Neuronal stem cell (in vitro differentiated cells): ENCODE measurements at regions not wholly inside any gene's neighbourhood (a gene's known extent, or its start where the extent isn't known, plus 50 kb on each side); places are given as distances from the start of the nearest gene placed in this dataset.

Source experiments
- DNase-seq: peaks from one replicate; pipeline ENCODE4 v3.0.0-alpha.2; 2013; ENCODE audit warnings: low spot score
- H2AFZ ChIP-seq: one replicate; pipeline ENCODE4 v1.6.1; 2013; ENCODE audit warnings: mild to moderate bottlenecking, low read length, inconsistent platforms
- H2AK5ac ChIP-seq: 2 replicates; pipeline ENCODE4 v1.6.1; 2013; ENCODE audit warnings: low read depth, mild to moderate bottlenecking, inconsistent platforms, low read length, moderate library complexity, mixed read lengths
- H2BK120ac ChIP-seq: 2 replicates; pipeline ENCODE4 v1.6.1; 2013; ENCODE audit warnings: low read depth, mild to moderate bottlenecking, inconsistent platforms, low read length, moderate library complexity, mixed read lengths
- H2BK12ac ChIP-seq: one replicate; pipeline ENCODE4 v1.6.1; 2013; ENCODE audit warnings: low read length, inconsistent platforms
- H2BK15ac ChIP-seq: 2 replicates; pipeline ENCODE4 v1.6.1; 2013; ENCODE audit warnings: mild to moderate bottlenecking, low read length, inconsistent platforms, mixed read lengths
- H2BK5ac ChIP-seq: one replicate; pipeline ENCODE4 v1.6.1; 2013; ENCODE audit warnings: inconsistent platforms, mild to moderate bottlenecking, low read length, moderate library complexity
- H3K14ac ChIP-seq: one replicate; pipeline ENCODE4 v1.6.1; 2013; ENCODE audit warnings: low read length, inconsistent platforms
- H3K18ac ChIP-seq: 2 replicates; pipeline ENCODE4 v1.6.1; 2013; ENCODE audit warnings: low read length, inconsistent platforms
- H3K23ac ChIP-seq: 2 replicates; pipeline ENCODE4 v1.6.1; 2013; ENCODE audit warnings: low read depth, mild to moderate bottlenecking, mixed read lengths, low read length, inconsistent platforms; ENCODE audit not compliant: poor library complexity
- H3K27ac ChIP-seq: replicated peaks from 3 replicates; pipeline ENCODE4 v1.5.1; 2013; ENCODE audit warnings: low read length, inconsistent platforms
- H3K27me3 ChIP-seq, 3 experiments: 2 replicates each; pipeline ENCODE4 v1.6.1; 2013; ENCODE audit warnings: low read length in 3 of 3, mild to moderate bottlenecking in 2 of 3, inconsistent platforms in 1 of 3, low read depth in 1 of 3, mixed read lengths in 1 of 3, moderate library complexity in 1 of 3; ENCODE audit not compliant: control insufficient read depth in 3 of 3, insufficient read depth in 3 of 3
- H3K36me3 ChIP-seq, 2 donors: replicated peaks in 1 of 2; 2 replicates each; pipeline ENCODE4 v1.6.1; 2013; ENCODE audit warnings: low read length in 2 of 2; ENCODE audit not compliant: control insufficient read depth in 2 of 2, insufficient read depth in 2 of 2
- H3K4ac ChIP-seq: 2 replicates; pipeline ENCODE4 v1.6.1; 2013; ENCODE audit warnings: inconsistent platforms, mild to moderate bottlenecking, low read length, moderate library complexity
- H3K4me1 ChIP-seq, 2 donors: 1 replicate in 1 of 2; 2 replicates in 1 of 2; pipeline ENCODE4 v1.6.1; 2013; ENCODE audit warnings: low read length in 2 of 2, low read depth in 1 of 2; ENCODE audit not compliant: control insufficient read depth in 2 of 2, insufficient read depth in 1 of 2
- H3K4me2 ChIP-seq: one replicate; pipeline ENCODE4 v1.6.1; 2013; ENCODE audit warnings: mild to moderate bottlenecking, low read length, inconsistent platforms; ENCODE audit not compliant: insufficient read depth, poor library complexity, severe bottlenecking
- H3K4me3 ChIP-seq, 2 donors: 2 replicates each; pipeline ENCODE4 v1.5.1; 2013; ENCODE audit warnings: low read length in 2 of 2, mild to moderate bottlenecking in 2 of 2, inconsistent platforms in 1 of 2, moderate library complexity in 1 of 2
- H3K79me1 ChIP-seq: one replicate; pipeline ENCODE4 v1.6.1; 2013; ENCODE audit warnings: low read depth, mild to moderate bottlenecking, inconsistent platforms, low read length, moderate library complexity
- H3K9ac ChIP-seq: one replicate; pipeline ENCODE4 v1.6.1; 2013; ENCODE audit warnings: mild to moderate bottlenecking, low read depth, low read length, inconsistent platforms; ENCODE audit not compliant: poor library complexity
- H3K9me3 ChIP-seq, 2 donors: replicated peaks in 1 of 2; 2 replicates each; pipeline versions ENCODE3 to v1.6.1; 2013; ENCODE audit warnings: low read length in 2 of 2, mild to moderate bottlenecking in 2 of 2, inconsistent platforms in 1 of 2, low read depth in 1 of 2, mixed read lengths in 1 of 2, moderate library complexity in 1 of 2; ENCODE audit not compliant: control insufficient read depth in 2 of 2, insufficient read depth in 1 of 2
- H4K8ac ChIP-seq: one replicate; pipeline ENCODE4 v1.6.1; 2013; ENCODE audit warnings: low read depth, mild to moderate bottlenecking, inconsistent platforms, low read length, moderate library complexity
- H4K91ac ChIP-seq: one replicate; pipeline ENCODE4 v1.6.1; 2013; ENCODE audit warnings: low read length, low read depth, mild to moderate bottlenecking, inconsistent platforms; ENCODE audit not compliant: poor library complexity
- WGBS, 2 donors: extraction: QIAGEN DNeasy Blood & Tissue Kit; methylation state at CpG; one replicate each; pipeline ENCODE4 v1.1.7; 2013; ENCODE audit warnings: missing lambda C conversion rate in 2 of 2, mixed read lengths in 1 of 2; ENCODE audit not compliant: insufficient read length in 2 of 2, insufficient replicate concordance in 1 of 2; ENCODE audit errors: extremely low coverage in 2 of 2; 5-methylcytosine and 5-hydroxymethylcytosine counted together

DNA sequence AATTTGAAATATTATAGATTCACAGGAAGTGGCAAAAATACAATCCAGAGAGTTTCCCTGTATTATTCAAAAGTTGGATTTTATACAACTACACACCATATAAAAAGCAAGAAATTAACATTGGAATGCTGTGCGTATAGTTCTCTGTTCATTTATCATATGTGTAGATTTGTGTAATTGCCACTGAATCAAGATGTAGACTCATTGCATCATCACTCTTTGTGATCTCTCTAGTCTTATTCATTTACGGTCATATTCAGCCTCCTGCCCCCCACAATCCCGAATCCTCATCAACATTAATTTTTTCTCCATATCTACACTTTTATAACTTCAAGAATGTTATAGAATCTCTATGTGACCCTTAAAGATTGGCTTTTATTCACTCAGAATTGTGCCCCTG, 390.6 kb upstream of the B3GAT1 start:
- Histone ChIP-seq H3K23ac (no peak overlapping the region), H3K4me1 (peaks cover 20 to 23% of the 10 kb centered on the region in 2 donors), H3K18ac (no peak overlapping the region), H2AK5ac (no peak overlapping the region), H3K9me3 (no peaks in the 10 kb centered on the region), H4K91ac (no peak overlapping the region), H2BK5ac (no peak overlapping the region), H3K79me1 (no peaks in the 10 kb centered on the region), H3K9ac (no peak overlapping the region), H3K4me3 (no peak overlapping the region), H3K36me3 (no peaks in the 10 kb centered on the region), H2AFZ (peak overlapping the region; percentile 71), H3K27me3 (no peaks in the 10 kb centered on the region), H3K4me2 (no peak overlapping the region), H3K14ac (no peak overlapping the region), H3K4ac (no peak overlapping the region), H2BK12ac (no peak overlapping the region), H2BK15ac (no peak overlapping the region), H2BK120ac (no peak overlapping the region), H4K8ac (no peak overlapping the region), H3K27ac (peak overlapping the region; percentile 80)
- 100% methylated on average over 1 of the region's 3 CpGs for WGBS, 2 donors
- DNase-seq, result no peak

DNA sequence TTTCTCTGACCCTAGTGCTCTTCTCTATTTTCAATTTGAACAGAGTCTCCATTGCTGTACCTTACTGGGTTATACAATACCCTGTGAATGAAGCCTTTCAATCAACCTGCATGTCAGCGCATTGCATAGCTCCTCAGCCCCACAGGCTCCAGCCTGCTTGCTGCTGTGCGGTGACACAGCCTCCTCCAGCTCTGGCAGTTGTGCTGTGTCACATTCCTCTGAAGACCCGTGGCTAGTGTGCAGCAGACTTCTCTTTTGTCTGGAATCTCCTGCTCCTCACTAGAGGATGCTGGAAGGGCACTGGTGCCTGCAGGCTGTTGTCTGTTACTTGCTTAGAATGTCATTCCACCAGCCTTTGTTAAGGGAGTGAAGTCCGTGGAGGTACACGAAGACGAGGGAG, 390.1 kb upstream of the B3GAT1 start:
- no peak overlapping the region for H3K14ac ChIP-seq
- H3K9ac ChIP-seq, result no peak overlapping the region
- no peak overlapping the region for H3K4ac ChIP-seq
- WGBS, 2 donors, result no CpG with 5 or more reads among the region's 6 CpGs
- peak overlapping the region; percentile 42 for H3K18ac ChIP-seq
- H3K4me1 ChIP-seq, result peaks cover 20 to 23% of the 10 kb centered on the region in 2 donors
- H3K27ac ChIP-seq, result peak overlapping the region; percentile 80
- H3K23ac ChIP-seq, result no peak overlapping the region
- H2BK15ac ChIP-seq, result no peak overlapping the region
- H4K91ac ChIP-seq, result no peak overlapping the region
- no peak overlapping the region for H2AK5ac ChIP-seq
- no peaks in the 10 kb centered on the region for H3K27me3 ChIP-seq
- no peaks in the 10 kb centered on the region for H3K9me3 ChIP-seq
- H2AFZ ChIP-seq, result peak overlapping the region; percentile 71
- peak overlapping the region; percentile 39 for H3K4me2 ChIP-seq
- H2BK120ac ChIP-seq, result no peak overlapping the region
- no peak overlapping the region for H2BK12ac ChIP-seq
- H3K36me3 ChIP-seq, result no peaks in the 10 kb centered on the region
- no peak overlapping the region for H4K8ac ChIP-seq
- no peak overlapping the region for H2BK5ac ChIP-seq
- peak; percentile 70 for DNase-seq
- no peaks in the 10 kb centered on the region for H3K79me1 ChIP-seq
- H3K4me3 ChIP-seq, result peak overlapping the region in 1 of 2 donors; percentile 28

- Histone ChIP-seq H2AFZ (peak overlapping the region; percentile 71), H2BK120ac (peak overlapping the region; percentile 21), H3K18ac (no peak overlapping the region), H2BK5ac (no peak overlapping the region), H3K79me1 (no peaks in the 10 kb centered on the region), H3K4me3 (peak overlapping the region in 1 of 2 donors; percentile 28), H2BK12ac (no peak overlapping the region), H3K27me3 (no peaks in the 10 kb centered on the region), H3K4me2 (peak overlapping the region; percentile 39), H3K4me1 (peaks cover 20 to 23% of the 10 kb centered on the region in 2 donors), H2BK15ac (no peak overlapping the region), H3K9me3 (no peaks in the 10 kb centered on the region), H3K27ac (peak overlapping the region; percentile 80), H4K91ac (no peak overlapping the region), H3K36me3 (no peaks in the 10 kb centered on the region), H2AK5ac (no peak overlapping the region), H3K4ac (no peak overlapping the region), H3K14ac (no peak overlapping the region), H3K23ac (no peak overlapping the region), H4K8ac (no peak overlapping the region), H3K9ac (no peak overlapping the region)
- WGBS, 2 donors, result no CpG with 5 or more reads among the region's 5 CpGs
- DNase-seq, result no peak
Measured at GRCh38 chr11:134801570-134801969, 389.5 kb upstream of the B3GAT1 start.

DNA sequence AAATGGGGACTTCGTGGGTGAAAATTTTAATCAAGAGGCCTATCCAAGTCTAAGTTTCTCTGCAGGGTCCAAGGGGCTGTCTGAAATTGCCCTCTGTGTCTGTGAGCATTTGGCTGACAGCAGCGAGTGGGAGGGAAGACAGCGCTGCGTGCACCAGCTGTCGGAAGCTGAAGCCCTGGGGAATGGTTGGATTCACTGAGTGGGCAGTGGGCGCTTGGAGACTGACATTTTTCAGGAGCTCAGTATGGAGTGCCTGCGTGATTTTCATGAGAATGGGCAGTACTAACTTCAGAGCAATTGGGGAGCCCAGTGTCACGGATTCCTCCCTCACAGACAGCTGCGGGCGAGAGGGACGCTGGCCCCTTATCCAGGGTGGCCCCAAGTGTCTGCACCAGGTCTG, 388.8 kb upstream of the B3GAT1 start:
- Histone ChIP-seq H2BK15ac (peak overlapping the region; percentile 99), H3K27ac (peak overlapping the region; percentile 80), H3K4me3 (peak overlapping the region in 1 of 2 donors; percentile 28), H3K18ac (peak overlapping the region; percentile 93), H2AK5ac (no peak overlapping the region), H4K91ac (no peak overlapping the region), H2BK5ac (no peak overlapping the region), H4K8ac (no peak overlapping the region), H3K4ac (no peak overlapping the region), H3K4me1 (peaks cover 20 to 23% of the 10 kb centered on the region in 2 donors), H3K79me1 (no peaks in the 10 kb centered on the region), H2BK12ac (no peak overlapping the region), H2AFZ (peak overlapping the region; percentile 71), H3K4me2 (no peak overlapping the region), H2BK120ac (no peak overlapping the region), H3K23ac (no peak overlapping the region), H3K14ac (no peak overlapping the region), H3K27me3 (no peaks in the 10 kb centered on the region), H3K9ac (no peak overlapping the region), H3K36me3 (no peaks in the 10 kb centered on the region), H3K9me3 (no peaks in the 10 kb centered on the region)
- DNase-seq, result no peak
- no CpG with 5 or more reads among the region's 11 CpGs for whole genome bisulfite sequencing, 2 donors
